Brain microvascular endothelial cell (primary cell): ENCODE measurements at regions not wholly inside any gene's neighbourhood (a gene's known extent, or its start where the extent isn't known, plus 50 kb on each side); places are given as distances from the start of the nearest gene placed in this dataset.

ENCODE experiments used
- DNase-seq: peaks from one replicate; pipeline ENCODE4 v3.0.0-alpha.2; 2020
- H3K27ac ChIP-seq: fragments of 250-450 bp; sonication (Bioruptor Pico); 2 replicates; pipeline ENCODE4 v1.5.1; 2020; ENCODE audit warnings: mild to moderate bottlenecking, moderate library complexity
- H3K27me3 ChIP-seq: fragments of 250-450 bp; sonication (Bioruptor Pico); replicated peaks from 2 replicates; pipeline ENCODE4 v1.5.1; 2020; ENCODE audit warnings: mild to moderate bottlenecking
- H3K36me3 ChIP-seq: fragments of 250-450 bp; sonication (Bioruptor Pico); replicated peaks from 2 replicates; pipeline ENCODE4 v1.5.1; 2020; ENCODE audit warnings: mild to moderate bottlenecking
- H3K4me3 ChIP-seq: 2 replicates; pipeline ENCODE4 v1.5.1; 2011; ENCODE audit warnings: low read depth, mild to moderate bottlenecking, control low read depth, low read length, moderate library complexity
- CTCF ChIP-seq: IDR thresholded peaks from 2 replicates; pipeline ENCODE4 v1.5.1; 2011; ENCODE audit warnings: low read depth, mild to moderate bottlenecking, moderate library complexity, low read length, control low read depth, inconsistent platforms; ENCODE audit errors: missing control alignments
- in situ Hi-C: cut with HindIII; loops from 2 replicates; pipeline ENCODE4 v1.10.0; 2017; ENCODE audit warnings: low sequenced_read_pairs, low pct_ligation_motif_present

- Histone ChIP-seq H3K27me3 (no peaks in the 10 kb centered on the region), H3K36me3 (no peaks in the 10 kb centered on the region), H3K4me3 (no peak overlapping the region), H3K27ac (no peak overlapping the region)
- in situ Hi-C loops: no loop called here
- no peak for DNase-seq
- TF ChIP-seq CTCF: no peak
These were observed 252.4 kb upstream of the SALL3 start for GRCh38 chr18:78727057-78727739.

- H3K27ac ChIP-seq: no peak overlapping the region
- no peaks in the 10 kb centered on the region for H3K36me3 ChIP-seq
- H3K27me3 ChIP-seq: no peaks in the 10 kb centered on the region
- no peak for DNase-seq
- H3K4me3 ChIP-seq: no peak overlapping the region
- no peak for TF ChIP-seq CTCF
- in situ Hi-C loops: no loop called here
These were observed 251.5 kb upstream of the SALL3 start for GRCh38 chr18:78727877-78728783.

GRCh38 chr18:78728784-78729467, 250.7 kb upstream of the SALL3 start:
- H3K27me3 ChIP-seq: no peaks in the 10 kb centered on the region
- no peak overlapping the region for H3K27ac ChIP-seq
- in situ Hi-C loops: no loop called here
- no peak for DNase-seq
- H3K36me3 ChIP-seq: no peaks in the 10 kb centered on the region
- no peak for TF ChIP-seq CTCF
- H3K4me3 ChIP-seq: no peak overlapping the region

GRCh38 chr18:78730546-78730945, 249.1 kb upstream of the SALL3 start:
- no peak for DNase-seq
- no peak for TF ChIP-seq CTCF
- in situ Hi-C loops: no loop called here
- Histone ChIP-seq H3K4me3 (no peak overlapping the region), H3K27me3 (no peaks in the 10 kb centered on the region), H3K36me3 (no peaks in the 10 kb centered on the region), H3K27ac (no peak overlapping the region)

DNA sequence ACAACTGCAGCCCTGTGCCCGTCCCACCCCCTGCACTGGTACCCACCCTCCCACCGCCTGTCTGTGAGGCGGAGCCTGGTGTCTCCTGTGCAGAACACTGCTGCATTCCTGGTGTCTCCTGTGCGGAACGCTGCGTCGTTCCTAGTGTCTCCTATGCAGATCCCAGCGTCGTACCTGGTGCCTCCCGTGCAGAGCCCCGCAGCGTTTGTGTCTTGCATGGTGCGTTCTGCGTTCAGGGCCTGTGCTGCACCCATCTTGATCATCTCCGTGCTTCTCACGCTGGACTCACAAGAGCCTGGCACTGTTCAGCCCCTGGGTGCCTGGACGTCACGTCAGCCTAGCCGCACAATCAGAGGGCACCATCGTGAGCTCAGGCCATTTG, 248.6 kb upstream of the SALL3 start:
- DNase-seq: no peak
- no peak for TF ChIP-seq CTCF
- in situ Hi-C loops: no loop called here
- H3K4me3 ChIP-seq: no peak overlapping the region
- no peaks in the 10 kb centered on the region for H3K36me3 ChIP-seq
- no peak overlapping the region for H3K27ac ChIP-seq
- no peaks in the 10 kb centered on the region for H3K27me3 ChIP-seq
